ENCODE measurements at regions not wholly inside any gene's neighbourhood (a gene's known extent, or its start where the extent isn't known, plus 50 kb on each side); places are given as distances from the start of the nearest gene placed in this dataset.

DNA sequence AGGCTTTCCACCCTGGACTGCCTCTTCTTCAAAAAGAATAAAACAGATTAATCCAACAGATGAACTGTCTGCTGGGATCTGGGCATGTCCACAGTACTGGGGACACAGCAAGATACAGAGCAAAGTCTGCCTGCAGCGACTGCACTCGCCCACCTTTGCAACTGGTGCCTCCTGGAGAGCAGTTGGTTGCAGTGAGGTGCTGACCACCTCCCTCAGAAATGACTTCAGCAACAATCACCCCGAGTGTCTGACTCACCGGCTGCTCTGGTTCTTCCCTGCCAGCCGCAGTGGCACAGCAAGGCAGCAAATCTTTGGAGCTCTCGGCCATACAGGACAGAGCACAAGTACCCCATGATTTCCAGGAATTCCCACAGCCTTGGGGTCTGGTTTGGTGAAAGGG, 179.7 kb downstream of the ANAPC1 start:
- TF ChIP-seq, protein P1, sequence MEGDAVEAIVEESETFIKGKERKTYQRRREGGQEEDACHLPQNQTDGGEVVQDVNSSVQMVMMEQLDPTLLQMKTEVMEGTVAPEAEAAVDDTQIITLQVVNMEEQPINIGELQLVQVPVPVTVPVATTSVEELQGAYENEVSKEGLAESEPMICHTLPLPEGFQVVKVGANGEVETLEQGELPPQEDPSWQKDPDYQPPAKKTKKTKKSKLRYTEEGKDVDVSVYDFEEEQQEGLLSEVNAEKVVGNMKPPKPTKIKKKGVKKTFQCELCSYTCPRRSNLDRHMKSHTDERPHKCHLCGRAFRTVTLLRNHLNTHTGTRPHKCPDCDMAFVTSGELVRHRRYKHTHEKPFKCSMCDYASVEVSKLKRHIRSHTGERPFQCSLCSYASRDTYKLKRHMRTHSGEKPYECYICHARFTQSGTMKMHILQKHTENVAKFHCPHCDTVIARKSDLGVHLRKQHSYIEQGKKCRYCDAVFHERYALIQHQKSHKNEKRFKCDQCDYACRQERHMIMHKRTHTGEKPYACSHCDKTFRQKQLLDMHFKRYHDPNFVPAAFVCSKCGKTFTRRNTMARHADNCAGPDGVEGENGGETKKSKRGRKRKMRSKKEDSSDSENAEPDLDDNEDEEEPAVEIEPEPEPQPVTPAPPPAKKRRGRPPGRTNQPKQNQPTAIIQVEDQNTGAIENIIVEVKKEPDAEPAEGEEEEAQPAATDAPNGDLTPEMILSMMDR (IDR thresholded peaks at IDR 0.05; ENCODE audit: low read depth, low read length), result no peak
- no peak for TF ChIP-seq EZH2phosphoT487 (IDR thresholded peaks at IDR 0.05; ENCODE audit: low read depth)

All from OCI-LY3 (cell line).